GM18499 (cell line): ENCODE measurements at regions not wholly inside any gene's neighbourhood (a gene's known extent, or its start where the extent isn't known, plus 50 kb on each side); places are given as distances from the start of the nearest gene placed in this dataset.
"Not testable (repeated sequence)": the region's sequence is repeated elsewhere in the genome, so short reads cannot be mapped to it uniquely, and the experiment has no call there.

ENCODE experiments used
- ATAC-seq: cut with Tn5 transposase; IDR thresholded peaks from one replicate; pipeline ENCODE4 v1.9.1; 2021; ENCODE audit warnings: moderate number of reproducible peaks; ENCODE audit not compliant: insufficient read depth, unreplicated experiment

DNA sequence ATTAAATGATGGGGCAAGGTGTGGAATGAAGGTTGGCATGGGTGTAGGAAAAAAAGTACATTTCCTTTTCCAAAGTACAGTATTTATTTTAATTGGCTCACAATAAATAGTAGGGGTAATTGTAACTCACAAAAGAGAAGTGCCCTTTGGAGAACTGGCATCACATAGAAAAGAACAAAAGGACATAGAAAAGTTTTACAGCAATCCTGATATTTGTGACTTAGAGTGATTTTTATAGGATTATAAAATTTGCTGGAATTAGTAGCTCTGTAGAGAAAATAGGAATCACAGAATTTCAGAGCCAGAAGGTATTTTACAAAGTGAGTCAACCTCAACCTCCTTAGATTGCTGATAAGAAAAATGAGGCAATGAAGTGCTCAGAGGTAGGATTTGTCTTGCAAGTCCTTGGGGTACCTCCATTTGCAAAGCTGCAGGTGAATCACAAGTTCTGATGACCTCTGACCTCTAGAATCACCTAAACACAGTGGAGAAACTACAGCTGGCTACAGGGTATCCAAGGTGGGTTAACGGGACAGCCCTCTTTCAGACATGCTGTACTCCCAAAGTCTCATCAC, 133.6 kb downstream of the SOCS6 start:
- no peak for ATAC-seq

DNA sequence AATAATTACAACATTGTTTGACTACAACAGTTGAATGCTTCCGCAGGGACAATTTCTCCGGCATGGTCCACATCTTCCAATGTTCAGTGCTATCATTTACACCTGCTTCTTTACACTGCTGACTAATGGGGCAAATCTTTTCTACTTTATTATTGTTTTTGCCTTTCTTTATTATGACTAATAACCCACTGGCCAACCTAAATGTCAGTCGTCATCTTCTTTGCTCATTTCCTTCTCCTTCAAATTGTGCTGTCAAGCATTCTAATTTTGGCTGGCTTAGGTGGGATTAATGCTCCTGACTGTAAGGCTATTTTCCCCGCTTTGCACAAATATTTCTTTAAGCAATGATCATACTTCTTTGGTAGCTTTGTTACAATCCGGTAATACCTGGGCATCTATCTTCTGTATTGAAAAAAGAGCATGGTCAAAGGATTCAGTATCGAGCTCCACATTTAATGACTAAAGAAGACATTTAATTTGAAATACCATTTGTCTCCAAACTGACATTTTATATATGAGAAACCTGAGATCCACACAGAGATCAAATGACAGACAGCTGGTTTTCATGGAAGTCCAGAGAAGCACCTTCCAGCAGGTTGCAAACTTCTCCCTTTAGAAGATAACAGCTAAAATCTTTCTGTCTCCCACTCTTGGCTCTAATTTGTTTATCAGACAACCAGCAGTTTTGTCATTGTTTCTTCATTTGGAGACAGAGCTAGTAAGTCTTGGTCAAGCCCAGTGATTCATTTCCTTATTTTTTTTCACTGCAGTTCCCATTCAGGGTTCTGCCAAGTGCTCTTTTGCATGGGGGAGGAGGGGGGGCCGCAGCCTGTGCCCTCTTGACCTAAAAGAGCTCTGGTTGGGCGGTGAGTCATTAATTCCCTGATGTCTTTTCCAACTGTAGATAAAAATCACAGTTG, 132.9 kb downstream of the SOCS6 start:
- no peak for ATAC-seq

DNA sequence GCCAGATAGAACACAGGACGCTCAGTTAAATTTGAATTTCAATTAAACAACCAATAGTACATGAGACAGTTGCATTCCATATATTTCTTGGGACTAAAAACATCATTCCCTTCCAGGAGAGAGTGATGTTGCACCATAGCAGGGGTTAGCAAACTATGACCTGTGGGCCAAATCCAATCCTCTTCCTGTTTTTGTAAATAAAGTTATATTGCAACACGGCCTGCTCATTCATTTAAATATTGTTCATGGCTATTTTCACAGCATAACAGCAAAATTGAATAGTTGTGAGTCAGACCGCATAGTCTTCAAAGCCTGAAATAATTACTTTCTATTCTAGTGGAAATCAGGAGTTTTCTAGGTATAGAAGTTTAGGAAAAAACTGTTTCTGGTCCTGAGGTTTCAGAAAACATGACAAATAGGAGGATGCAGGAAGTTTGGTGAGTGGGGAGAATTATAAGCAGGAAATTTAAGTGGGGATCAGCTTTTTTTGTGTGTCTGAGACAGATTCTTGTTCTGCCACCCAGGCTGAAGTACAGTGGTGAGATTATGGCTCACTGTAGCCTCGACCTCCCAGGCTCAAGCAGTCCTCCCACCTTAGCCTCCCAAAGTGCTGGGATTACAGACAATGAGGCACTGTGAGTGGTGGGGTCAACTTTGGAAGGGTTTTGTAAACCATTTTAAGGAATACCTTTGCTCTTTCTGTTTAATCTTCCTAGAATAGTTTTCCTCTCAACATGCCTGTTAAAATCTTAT, 131.5 kb downstream of the SOCS6 start:
- ATAC-seq = no peak

DNA sequence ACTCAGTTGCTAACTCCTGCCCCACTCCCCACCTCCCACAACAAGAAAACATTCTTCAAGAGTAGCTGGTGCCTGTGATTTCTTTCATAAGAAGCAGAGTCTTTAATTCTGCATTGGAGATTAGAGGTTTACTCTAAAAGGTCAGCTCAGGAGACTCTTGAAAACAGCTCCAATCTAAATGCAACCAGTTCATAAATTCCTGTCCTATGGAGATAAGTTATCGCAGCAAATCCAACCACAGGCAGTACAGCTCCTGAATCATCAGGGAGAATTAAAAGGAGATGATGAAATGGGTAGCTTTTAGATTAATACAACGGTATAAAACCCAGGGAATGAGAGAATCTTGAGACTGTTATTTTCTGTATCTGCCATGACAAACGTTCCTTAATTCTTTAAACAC, 130.7 kb downstream of the SOCS6 start:
- no peak for ATAC-seq

- ATAC-seq = peak; percentile 100
Measured at GRCh38 chr18:70418546-70419311, 129.9 kb downstream of the SOCS6 start.

GRCh38 chr18:70417847-70418246, 129.0 kb downstream of the SOCS6 start:
- ATAC-seq = no peak

DNA sequence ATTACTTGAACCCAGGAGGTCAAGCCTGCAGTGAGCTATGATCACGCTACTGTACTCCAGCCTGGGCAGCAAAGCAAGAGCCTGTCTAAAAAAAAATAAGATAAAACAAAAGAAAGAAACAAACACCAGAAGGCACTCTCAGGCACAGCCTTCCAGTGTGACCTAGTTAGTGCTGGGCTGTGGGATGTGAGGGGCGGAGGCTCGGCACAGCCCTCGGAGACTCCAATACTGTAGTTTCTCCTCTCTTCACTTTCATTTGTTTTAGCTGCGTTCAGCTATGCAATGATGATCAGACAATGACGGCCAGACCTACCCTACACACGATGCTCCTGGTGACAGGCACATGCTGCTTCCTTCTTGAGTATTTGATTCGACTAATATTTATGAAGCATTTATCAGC, 127.7 kb downstream of the SOCS6 start:
- no peak for ATAC-seq

DNA sequence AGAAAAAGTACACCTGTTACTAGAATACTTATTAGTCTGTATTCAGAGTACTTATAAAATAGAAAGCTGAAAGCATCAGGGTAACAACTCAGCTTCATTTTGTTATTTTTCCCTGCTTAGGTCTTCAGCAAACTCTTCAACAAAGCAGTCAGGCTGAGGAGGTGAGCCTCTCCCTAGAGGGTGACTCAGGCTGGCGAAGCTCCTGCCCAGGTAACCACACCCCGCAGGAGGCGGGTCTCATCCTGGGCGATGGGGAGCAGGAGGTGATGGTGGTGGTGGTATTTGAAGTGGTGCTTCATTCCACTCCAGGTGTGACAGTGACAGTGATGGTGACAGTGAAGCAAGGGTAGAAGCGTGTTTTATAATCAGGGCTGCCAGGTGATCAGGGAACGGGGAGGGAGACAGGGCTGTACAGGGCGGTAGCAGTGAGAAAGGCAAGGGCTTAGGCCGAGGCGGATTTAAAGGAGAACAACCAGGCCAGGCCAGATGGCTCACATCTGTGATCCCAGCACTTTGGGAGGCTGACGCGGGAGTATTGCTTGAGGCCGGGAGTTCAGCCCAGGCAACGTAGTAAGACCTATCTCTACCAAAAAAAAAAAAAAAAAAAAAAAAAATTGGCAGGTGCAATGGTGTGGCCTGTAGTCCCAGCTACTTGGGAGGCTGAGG, 127.1 kb downstream of the SOCS6 start:
- ATAC-seq = no peak

DNA sequence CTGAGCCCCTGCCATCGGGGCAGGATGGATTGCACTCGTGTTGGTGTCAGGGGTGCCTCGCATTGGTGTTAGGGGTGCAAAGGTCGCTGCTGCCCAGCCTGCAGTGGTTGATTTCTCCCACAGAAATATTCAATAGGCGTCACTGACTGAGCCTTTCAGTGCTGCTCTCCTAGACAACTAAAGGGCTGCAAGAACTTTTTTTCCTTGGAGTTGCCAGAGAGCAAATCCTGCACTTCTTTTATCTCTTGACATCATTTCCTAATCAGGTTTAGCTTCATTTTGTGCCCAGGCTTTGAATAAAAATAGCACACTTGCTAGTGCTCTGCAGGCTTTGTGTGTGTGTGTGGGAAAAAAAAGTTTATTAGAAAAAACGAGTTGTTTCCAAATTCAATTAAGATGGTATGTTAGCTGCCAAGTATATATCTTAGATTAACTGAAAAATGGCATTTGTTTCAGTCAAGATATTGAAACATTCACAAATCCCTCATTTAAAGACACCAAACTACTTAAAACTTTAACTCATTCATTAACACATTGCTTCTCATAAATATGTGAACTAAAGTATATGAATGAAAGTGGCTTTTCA, 125.6 kb downstream of the SOCS6 start:
- no peak for ATAC-seq

DNA sequence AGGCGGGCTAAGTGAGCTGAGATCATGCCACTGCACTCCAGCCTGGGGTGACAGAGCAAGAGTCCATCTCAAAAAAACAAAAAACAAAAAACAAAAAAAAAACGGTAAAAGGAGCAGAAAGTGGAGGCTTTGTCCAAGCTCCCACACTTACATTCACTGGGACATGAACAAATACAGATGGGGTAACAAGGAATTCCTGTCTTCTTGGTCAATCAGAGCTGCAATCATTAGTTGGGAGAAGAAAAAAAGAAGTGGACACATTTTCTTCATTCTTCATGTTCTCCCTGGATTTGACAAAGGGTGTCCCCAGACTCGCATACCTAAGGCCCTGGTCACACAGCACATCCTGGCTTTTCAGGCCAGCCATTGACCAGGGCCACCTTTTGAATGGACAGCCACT, 124.6 kb downstream of the SOCS6 start:
- no peak for ATAC-seq

DNA sequence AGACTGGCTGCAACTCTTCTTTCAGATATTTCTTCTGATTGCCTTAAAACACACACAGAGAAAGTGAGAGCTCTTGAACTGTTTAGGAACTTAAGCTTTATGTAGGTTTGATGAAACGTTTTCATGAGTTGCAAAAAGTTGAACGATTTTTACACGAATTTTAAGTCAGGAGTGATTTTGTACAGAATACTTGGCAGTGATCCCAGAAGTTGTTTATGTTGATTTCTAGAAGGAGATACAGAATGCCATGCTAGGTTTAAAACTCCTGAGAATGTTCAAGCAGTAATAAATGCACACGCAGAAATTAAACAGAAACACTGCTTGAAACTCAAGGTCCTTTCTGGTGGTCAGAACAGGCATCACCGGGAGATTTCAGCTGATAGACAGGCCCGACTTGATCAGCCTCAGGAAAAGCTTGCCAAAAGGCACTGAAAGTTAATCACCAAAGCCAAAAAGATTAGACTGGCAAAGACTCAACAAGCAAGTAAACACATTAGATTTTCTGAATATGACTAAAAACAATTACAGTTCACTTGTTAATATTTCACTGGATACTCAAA, 123.1 kb downstream of the SOCS6 start:
- ATAC-seq = no peak

DNA sequence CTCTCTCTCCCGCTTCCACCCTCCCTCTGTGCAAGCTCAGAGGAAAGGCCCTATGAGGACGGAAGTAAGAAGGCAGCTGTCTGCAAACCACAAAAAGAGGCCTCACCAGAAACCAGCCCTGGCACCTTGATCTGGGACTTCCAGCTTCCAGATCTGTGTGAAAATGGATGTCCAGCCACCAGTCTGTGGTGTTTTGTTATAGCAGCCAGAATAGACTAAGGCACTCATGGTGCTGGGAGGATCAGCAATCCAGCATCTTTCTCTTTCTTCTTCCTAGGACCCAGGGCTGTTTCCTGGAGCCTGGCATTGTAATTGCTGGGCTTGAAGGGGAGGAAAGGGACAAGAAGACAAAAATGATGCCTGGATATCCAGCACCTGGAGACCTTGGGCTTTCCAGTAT, 122.5 kb downstream of the SOCS6 start:
- no peak for ATAC-seq

GRCh38 chr18:70405052-70405451, 116.2 kb downstream of the SOCS6 start:
- no peak for ATAC-seq

DNA sequence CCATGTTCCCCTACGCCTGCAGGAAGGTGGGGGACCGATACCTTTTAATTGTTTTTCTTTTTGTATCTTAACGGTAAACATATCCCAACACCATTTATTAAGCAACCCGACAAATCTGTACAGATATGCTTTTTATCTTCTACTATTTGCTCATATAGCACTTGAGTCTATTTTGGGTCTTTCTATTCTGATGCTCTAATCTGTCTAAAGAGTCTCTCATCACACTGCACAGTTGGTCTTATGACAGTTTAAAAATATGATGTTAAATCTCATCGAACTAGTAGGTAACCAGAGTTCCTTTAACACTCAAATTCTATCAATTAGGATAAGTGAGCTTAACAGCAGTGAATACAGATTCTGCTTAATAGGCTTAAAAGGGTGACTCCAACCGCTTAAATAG, 111.6 kb downstream of the SOCS6 start:
- no peak for ATAC-seq

- ATAC-seq = no peak
Measured at GRCh38 chr18:70398076-70398475, 109.2 kb downstream of the SOCS6 start.

- ATAC-seq = no peak
Measured at GRCh38 chr18:70397259-70397925, 108.5 kb downstream of the SOCS6 start.

DNA sequence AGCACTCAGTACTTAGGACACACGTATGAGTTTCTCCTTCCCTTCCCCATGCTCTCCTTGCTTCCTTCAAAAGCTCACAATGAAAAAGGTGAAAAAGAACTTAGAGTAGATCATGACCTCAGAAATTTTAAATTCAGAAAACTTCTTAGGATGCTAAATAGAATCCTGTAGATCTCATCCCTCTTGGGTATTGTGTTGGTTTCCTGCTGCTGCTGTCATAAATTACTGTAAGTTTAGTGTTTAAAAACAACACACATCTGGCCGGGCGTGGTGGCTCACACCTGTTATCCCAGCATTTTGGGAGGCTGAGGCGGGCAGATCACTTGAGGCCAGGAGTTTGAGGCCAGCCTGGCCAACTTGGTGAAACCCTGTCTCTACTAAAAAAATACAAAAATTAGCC, 106.9 kb downstream of the SOCS6 start:
- ATAC-seq = not testable (repeated sequence)

DNA sequence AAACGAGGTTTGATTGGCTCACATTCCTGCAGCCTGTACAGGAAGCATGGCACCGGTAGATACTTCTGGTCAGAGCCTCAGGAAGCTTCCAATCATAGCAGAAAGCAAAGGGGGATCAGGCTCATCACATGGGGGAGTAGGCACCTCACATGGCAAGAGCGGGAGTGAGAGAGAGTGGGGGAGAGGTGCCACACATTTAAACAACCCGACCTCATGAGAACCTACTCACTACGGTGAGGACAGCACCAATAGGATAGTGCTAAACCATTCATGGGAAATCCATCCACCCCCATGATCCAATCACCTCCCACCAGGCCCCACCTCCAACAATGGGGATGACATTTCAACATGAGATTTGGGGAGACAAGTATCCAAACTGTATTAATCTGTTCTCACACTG, 105.8 kb downstream of the SOCS6 start:
- ATAC-seq = no peak
